Astrocyte (in vitro differentiated cells and primary cell): ENCODE measurements at regions not wholly inside any gene's neighbourhood (a gene's known extent, or its start where the extent isn't known, plus 50 kb on each side); places are given as distances from the start of the nearest gene placed in this dataset.

Experiments used
- DNase-seq: peaks from one replicate; pipeline ENCODE4 v3.0.0-alpha.2; 2010; ENCODE audit warnings: low read depth
- FAIRE-seq: peaks from 2 replicates; lab custom pipeline; 2011; peaks lifted over from hg19 to GRCh38; lab: Jason Lieb, UNC
- H2AFZ ChIP-seq: 2 replicates; pipeline ENCODE4 v1.6.0; 2012; ENCODE audit warnings: low read depth, low read length, inconsistent platforms
- H3K27ac ChIP-seq: 2 replicates; pipeline ENCODE4 v1.5.1; 2011; ENCODE audit warnings: low read depth, low read length, inconsistent platforms
- H3K27me3 ChIP-seq: 2 replicates; pipeline ENCODE4 v1.6.0; 2011; ENCODE audit warnings: low read length, inconsistent platforms; ENCODE audit not compliant: insufficient read depth
- H3K36me3 ChIP-seq: 2 replicates; pipeline ENCODE4 v1.5.1; 2011; ENCODE audit warnings: low read length, inconsistent platforms; ENCODE audit not compliant: insufficient read depth
- H3K4me1 ChIP-seq: 2 replicates; pipeline ENCODE4 v1.5.1; 2011; ENCODE audit warnings: low read length, inconsistent platforms; ENCODE audit not compliant: insufficient read depth
- H3K4me2 ChIP-seq: 2 replicates; pipeline ENCODE4 v1.6.0; 2012; ENCODE audit warnings: low read length, inconsistent platforms
- H3K4me3 ChIP-seq: 2 replicates; pipeline ENCODE4 v1.5.1; 2011; ENCODE audit warnings: low read depth, mild to moderate bottlenecking, low read length, inconsistent platforms; ENCODE audit not compliant: insufficient read depth
- H3K79me2 ChIP-seq: 2 replicates; pipeline ENCODE4 v1.6.0; 2012; ENCODE audit warnings: mild to moderate bottlenecking, low read length, inconsistent platforms; ENCODE audit not compliant: insufficient read depth
- H3K9ac ChIP-seq: 2 replicates; pipeline ENCODE4 v1.6.0; 2012; ENCODE audit warnings: mild to moderate bottlenecking, low read length, inconsistent platforms
- H3K9me3 ChIP-seq: 2 replicates; pipeline ENCODE4 v1.5.1; 2012; ENCODE audit warnings: low read depth, mild to moderate bottlenecking, low read length, inconsistent platforms; ENCODE audit not compliant: insufficient read depth
- H4K20me1 ChIP-seq: 2 replicates; pipeline ENCODE4 v1.6.0; 2012; ENCODE audit warnings: low read length, inconsistent platforms; ENCODE audit not compliant: insufficient read depth
- H3K27ac Mint-ChIP-seq: one replicate; pipeline ENCODE4 v1.8.0; 2021; ENCODE audit warnings: mild to moderate bottlenecking, mixed read lengths; ENCODE audit not compliant: unreplicated experiment
- H3K27me3 Mint-ChIP-seq: one replicate; pipeline ENCODE4 v1.8.0; 2021; ENCODE audit warnings: low read depth, mixed read lengths; ENCODE audit not compliant: unreplicated experiment
- H3K36me3 Mint-ChIP-seq: one replicate; pipeline ENCODE4 v1.8.0; 2021; ENCODE audit warnings: low read depth, mixed read lengths; ENCODE audit not compliant: unreplicated experiment
- H3K4me1 Mint-ChIP-seq: one replicate; pipeline ENCODE4 v1.8.0; 2021; ENCODE audit warnings: low read depth, mixed read lengths; ENCODE audit not compliant: unreplicated experiment
- H3K4me3 Mint-ChIP-seq: one replicate; pipeline ENCODE4 v1.8.0; 2021; ENCODE audit warnings: mild to moderate bottlenecking, moderate library complexity, mixed read lengths; ENCODE audit not compliant: unreplicated experiment
- H3K9me3 Mint-ChIP-seq: one replicate; pipeline ENCODE4 v1.8.0; 2021; ENCODE audit warnings: mild to moderate bottlenecking, mixed read lengths; ENCODE audit not compliant: unreplicated experiment
- EZH2 ChIP-seq: IDR thresholded peaks from 2 replicates; pipeline ENCODE4 v1.6.1; 2012; ENCODE audit warnings: mild to moderate bottlenecking, low read length, inconsistent platforms; ENCODE audit not compliant: insufficient read depth
- TF ChIP-seq, protein P1 (sequence below): IDR thresholded peaks from 2 replicates; pipeline ENCODE4 v1.5.1; 2011; ENCODE audit warnings: low read depth, mild to moderate bottlenecking, inconsistent platforms, low read length, moderate library complexity; ENCODE audit not compliant: insufficient read depth

DNA sequence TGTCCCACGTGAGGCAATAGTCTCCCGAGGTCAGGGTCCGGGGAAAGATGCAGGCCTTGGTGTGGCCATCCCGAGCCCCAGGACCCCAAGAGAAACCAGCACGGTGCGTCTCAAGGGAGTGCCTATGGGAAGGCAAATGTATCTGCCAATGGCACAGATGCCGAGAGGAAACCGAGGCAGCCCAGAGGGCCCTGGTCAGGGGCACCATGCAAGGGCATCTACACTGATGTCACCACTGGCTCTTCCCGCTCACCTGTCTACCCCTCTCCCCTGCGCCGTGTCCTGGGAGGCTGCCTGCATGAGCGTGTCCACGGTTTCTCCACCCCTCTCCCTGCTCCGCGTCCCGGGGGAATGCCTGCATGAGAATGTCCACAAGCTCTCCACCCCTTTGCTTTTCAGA lies 1318.8 kb downstream of the TBC1D22A start:
- FAIRE-seq, result no peak
- peaks cover 72% of the 10 kb centered on the region for H3K27me3 Mint-ChIP-seq
- no peak for DNase-seq

DNA sequence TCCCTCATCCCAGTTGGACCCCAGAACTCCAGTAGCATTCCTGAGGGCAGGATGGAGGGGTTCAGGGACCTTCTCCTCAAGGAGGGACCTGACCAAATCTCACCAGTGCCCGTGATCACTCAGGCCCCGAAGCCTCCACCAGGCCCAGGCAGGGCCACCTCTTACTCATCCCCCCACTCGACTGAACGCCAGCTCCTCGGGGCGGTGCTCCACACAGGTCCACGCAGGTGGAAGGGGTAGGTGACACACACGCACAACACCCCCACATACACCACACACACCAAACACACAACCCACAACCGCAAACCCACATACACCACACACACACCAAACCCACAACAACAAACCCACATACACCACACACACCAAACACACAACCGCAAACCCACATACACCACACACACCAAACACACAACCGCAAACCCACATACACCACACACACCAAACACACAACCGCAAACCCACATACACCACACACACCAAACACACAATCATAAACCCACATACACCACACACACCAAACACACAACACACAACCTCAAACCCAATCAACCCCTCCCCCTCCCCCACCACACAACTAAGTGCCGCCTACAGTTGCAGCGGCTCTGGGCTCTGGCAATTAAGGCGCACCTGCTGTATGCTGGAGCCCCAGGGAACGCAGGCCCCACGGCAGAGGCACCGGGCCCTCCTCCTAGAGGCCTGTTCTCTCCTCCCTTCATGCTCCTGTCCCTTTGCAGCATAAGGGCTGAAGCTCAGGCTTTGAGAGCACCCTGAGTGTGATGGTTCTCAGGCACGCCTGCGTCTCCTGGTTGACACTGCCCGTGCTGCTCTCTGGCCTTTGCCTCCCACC lies 1318.1 kb downstream of the TBC1D22A start:
- H3K9me3 ChIP-seq, result peaks cover 4% of the 10 kb centered on the region
- H3K27ac Mint-ChIP-seq, result no peak overlapping the region
- no peak for FAIRE-seq

More for the DNA sequence above, 1318.8 kb downstream of the TBC1D22A start:
- Mint-ChIP-seq H3K36me3 (no peaks in the 10 kb centered on the region), H3K4me3 (no peak overlapping the region), H3K9me3 (peaks cover 1% of the 10 kb centered on the region), H3K27ac (no peak overlapping the region), H3K4me1 (no peaks in the 10 kb centered on the region)
- no peak overlapping the region for H3K27ac ChIP-seq
- no peaks in the 10 kb centered on the region for H3K79me2 ChIP-seq
- H3K4me2 ChIP-seq, result no peak overlapping the region
- H3K4me3 ChIP-seq, result no peak overlapping the region
- no peak overlapping the region for H2AFZ ChIP-seq
- no peaks in the 10 kb centered on the region for H4K20me1 ChIP-seq
- TF ChIP-seq, protein P1, sequence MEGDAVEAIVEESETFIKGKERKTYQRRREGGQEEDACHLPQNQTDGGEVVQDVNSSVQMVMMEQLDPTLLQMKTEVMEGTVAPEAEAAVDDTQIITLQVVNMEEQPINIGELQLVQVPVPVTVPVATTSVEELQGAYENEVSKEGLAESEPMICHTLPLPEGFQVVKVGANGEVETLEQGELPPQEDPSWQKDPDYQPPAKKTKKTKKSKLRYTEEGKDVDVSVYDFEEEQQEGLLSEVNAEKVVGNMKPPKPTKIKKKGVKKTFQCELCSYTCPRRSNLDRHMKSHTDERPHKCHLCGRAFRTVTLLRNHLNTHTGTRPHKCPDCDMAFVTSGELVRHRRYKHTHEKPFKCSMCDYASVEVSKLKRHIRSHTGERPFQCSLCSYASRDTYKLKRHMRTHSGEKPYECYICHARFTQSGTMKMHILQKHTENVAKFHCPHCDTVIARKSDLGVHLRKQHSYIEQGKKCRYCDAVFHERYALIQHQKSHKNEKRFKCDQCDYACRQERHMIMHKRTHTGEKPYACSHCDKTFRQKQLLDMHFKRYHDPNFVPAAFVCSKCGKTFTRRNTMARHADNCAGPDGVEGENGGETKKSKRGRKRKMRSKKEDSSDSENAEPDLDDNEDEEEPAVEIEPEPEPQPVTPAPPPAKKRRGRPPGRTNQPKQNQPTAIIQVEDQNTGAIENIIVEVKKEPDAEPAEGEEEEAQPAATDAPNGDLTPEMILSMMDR, result no peak
- no peak for TF ChIP-seq EZH2
- H3K9ac ChIP-seq, result no peak overlapping the region
- H3K9me3 ChIP-seq, result peaks cover 4% of the 10 kb centered on the region
- no peaks in the 10 kb centered on the region for H3K27me3 ChIP-seq
- no peaks in the 10 kb centered on the region for H3K4me1 ChIP-seq
- H3K36me3 ChIP-seq, result no peaks in the 10 kb centered on the region

More for the DNA sequence above, 1318.1 kb downstream of the TBC1D22A start:
- Mint-ChIP-seq H3K4me3 (no peak overlapping the region), H3K4me1 (no peaks in the 10 kb centered on the region), H3K36me3 (no peaks in the 10 kb centered on the region), H3K27me3 (peaks cover 71% of the 10 kb centered on the region), H3K9me3 (peaks cover 1% of the 10 kb centered on the region)
- Histone ChIP-seq H2AFZ (no peak overlapping the region), H3K4me2 (no peak overlapping the region), H3K4me1 (no peaks in the 10 kb centered on the region), H3K27ac (no peak overlapping the region), H3K9ac (no peak overlapping the region), H3K36me3 (no peaks in the 10 kb centered on the region), H3K4me3 (no peak overlapping the region), H4K20me1 (no peaks in the 10 kb centered on the region), H3K27me3 (no peaks in the 10 kb centered on the region), H3K79me2 (no peaks in the 10 kb centered on the region)
- TF ChIP-seq EZH2, result no peak
- TF ChIP-seq, protein P1, result no peak
- no peak for DNase-seq
